Esophagus squamous epithelium (tissue), 4 donors: ENCODE measurements at regions not wholly inside any gene's neighbourhood (a gene's known extent, or its start where the extent isn't known, plus 50 kb on each side); places are given as distances from the start of the nearest gene placed in this dataset.

Experiments
- POLR2A ChIP-seq, 4 donors: fragments of 450-650 bp; IDR thresholded peaks; one replicate each; pipeline ENCODE4 v1.6.1; 2017; ENCODE audit warnings: antibody characterized with exemption in 4 of 4, mild to moderate bottlenecking in 4 of 4, moderate library complexity in 3 of 4
- TF ChIP-seq, protein P1 (sequence below), 6 experiments: fragments of 450-650 bp in 4 of 6; fragments of 200-600 bp in 2 of 6; sonication (generic) in 2 of 6; IDR thresholded peaks; one replicate each; pipeline ENCODE4 v1.5.1; 2016 to 2019; ENCODE audit warnings: antibody characterized with exemption in 6 of 6, mild to moderate bottlenecking in 4 of 6, moderate library complexity in 4 of 6

- TF ChIP-seq POLR2A (IDR thresholded peaks at IDR 0.05), result no peak
- TF ChIP-seq, protein P1, sequence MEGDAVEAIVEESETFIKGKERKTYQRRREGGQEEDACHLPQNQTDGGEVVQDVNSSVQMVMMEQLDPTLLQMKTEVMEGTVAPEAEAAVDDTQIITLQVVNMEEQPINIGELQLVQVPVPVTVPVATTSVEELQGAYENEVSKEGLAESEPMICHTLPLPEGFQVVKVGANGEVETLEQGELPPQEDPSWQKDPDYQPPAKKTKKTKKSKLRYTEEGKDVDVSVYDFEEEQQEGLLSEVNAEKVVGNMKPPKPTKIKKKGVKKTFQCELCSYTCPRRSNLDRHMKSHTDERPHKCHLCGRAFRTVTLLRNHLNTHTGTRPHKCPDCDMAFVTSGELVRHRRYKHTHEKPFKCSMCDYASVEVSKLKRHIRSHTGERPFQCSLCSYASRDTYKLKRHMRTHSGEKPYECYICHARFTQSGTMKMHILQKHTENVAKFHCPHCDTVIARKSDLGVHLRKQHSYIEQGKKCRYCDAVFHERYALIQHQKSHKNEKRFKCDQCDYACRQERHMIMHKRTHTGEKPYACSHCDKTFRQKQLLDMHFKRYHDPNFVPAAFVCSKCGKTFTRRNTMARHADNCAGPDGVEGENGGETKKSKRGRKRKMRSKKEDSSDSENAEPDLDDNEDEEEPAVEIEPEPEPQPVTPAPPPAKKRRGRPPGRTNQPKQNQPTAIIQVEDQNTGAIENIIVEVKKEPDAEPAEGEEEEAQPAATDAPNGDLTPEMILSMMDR (IDR thresholded peaks at IDR 0.05), result no peak
Measured at GRCh38 chr18:25705650-25706049, 353.7 kb upstream of the ZNF521 start.
